ENCODE measurements at regions not wholly inside any gene's neighbourhood (a gene's known extent, or its start where the extent isn't known, plus 50 kb on each side); places are given as distances from the start of the nearest gene placed in this dataset.
A peak's percentile ranks its signal among the peaks of the same experiment; 100 is the strongest.
"Not testable (repeated sequence)": the region's sequence is repeated elsewhere in the genome, so short reads cannot be mapped to it uniquely, and the experiment has no call there.

- Histone ChIP-seq H3K27ac (peak overlapping the region; percentile 14), H3K27me3 (ENCODE audit: low read depth) (no peaks in the 10 kb centered on the region), H3K9me3 (no peaks in the 10 kb centered on the region), H3K4me3 (no peak overlapping the region), H3K4me1 (peaks cover 16% of the 10 kb centered on the region), H3K36me3 (no peaks in the 10 kb centered on the region)
- intact Hi-C loops (cut with DNase I): no loop called here
- DNase-seq (no peak), ATAC-seq (no peak)
- TF ChIP-seq CTCF (IDR thresholded peaks at IDR 0.05): no peak
Measured at GRCh38 chr4:72895408-72895807, 174.1 kb downstream of the COX18 start.

- DNase-seq (no peak), ATAC-seq (peak in 1 of 2 donors; percentile 71)
- H3K4me3 ChIP-seq: no peak overlapping the region
- peak overlapping the region; percentile 42 for H3K27ac ChIP-seq
- no peaks in the 10 kb centered on the region for H3K9me3 ChIP-seq
- TF ChIP-seq CTCF (IDR thresholded peaks at IDR 0.05): no peak
- no peaks in the 10 kb centered on the region for H3K36me3 ChIP-seq
- peaks cover 16% of the 10 kb centered on the region for H3K4me1 ChIP-seq
- intact Hi-C loops (cut with DNase I): no loop called here
- no peaks in the 10 kb centered on the region for H3K27me3 ChIP-seq (ENCODE audit: low read depth)
Measured at GRCh38 chr4:72893354-72894066, 176.0 kb downstream of the COX18 start.

- Histone ChIP-seq H3K9me3 (peaks cover 4% of the 10 kb centered on the region), H3K4me3 (no peak overlapping the region), H3K27me3 (ENCODE audit: low read depth) (no peaks in the 10 kb centered on the region), H3K4me1 (peaks cover 9% of the 10 kb centered on the region), H3K27ac (no peak overlapping the region), H3K36me3 (no peaks in the 10 kb centered on the region)
- intact Hi-C loops (cut with DNase I): no loop called here
- ATAC-seq (no peak), DNase-seq (no peak)
- no peak for TF ChIP-seq CTCF (IDR thresholded peaks at IDR 0.05)
Measured at GRCh38 chr4:72888331-72888730, 181.2 kb downstream of the COX18 start.

- intact Hi-C loops (cut with DNase I): no loop called here
- DNase-seq (no peak), ATAC-seq (no peak)
- no peaks in the 10 kb centered on the region for H3K36me3 ChIP-seq
- no peak for TF ChIP-seq CTCF (IDR thresholded peaks at IDR 0.05)
- H3K27ac ChIP-seq: no peak overlapping the region
- H3K4me1 ChIP-seq: no peaks in the 10 kb centered on the region
- peaks cover 4% of the 10 kb centered on the region for H3K9me3 ChIP-seq
- H3K27me3 ChIP-seq (ENCODE audit: low read depth): no peaks in the 10 kb centered on the region
- no peak overlapping the region for H3K4me3 ChIP-seq
Measured at GRCh38 chr4:72887152-72887551, 182.4 kb downstream of the COX18 start.

GRCh38 chr4:72886602-72887001 lies 182.9 kb downstream of the COX18 start:
- ATAC-seq (no peak), DNase-seq (no peak)
- Histone ChIP-seq H3K36me3 (no peaks in the 10 kb centered on the region), H3K27me3 (ENCODE audit: low read depth) (no peaks in the 10 kb centered on the region), H3K4me3 (no peak overlapping the region), H3K27ac (no peak overlapping the region), H3K4me1 (no peaks in the 10 kb centered on the region), H3K9me3 (peaks cover 4% of the 10 kb centered on the region)
- intact Hi-C loops (cut with DNase I): no loop called here
- TF ChIP-seq CTCF (IDR thresholded peaks at IDR 0.05): peak; percentile 15

GRCh38 chr4:72884225-72884624 lies 185.3 kb downstream of the COX18 start:
- intact Hi-C loops (cut with DNase I); ATAC-seq; DNase-seq; H3K27me3 ChIP-seq (ENCODE audit: low read depth); H3K4me1 ChIP-seq; H3K36me3 ChIP-seq; H3K9me3 ChIP-seq; H3K27ac ChIP-seq; H3K4me3 ChIP-seq: not testable (repeated sequence)
